ENCODE measurements at regions not wholly inside any gene's neighbourhood (a gene's known extent, or its start where the extent isn't known, plus 50 kb on each side); places are given as distances from the start of the nearest gene placed in this dataset.

DNA sequence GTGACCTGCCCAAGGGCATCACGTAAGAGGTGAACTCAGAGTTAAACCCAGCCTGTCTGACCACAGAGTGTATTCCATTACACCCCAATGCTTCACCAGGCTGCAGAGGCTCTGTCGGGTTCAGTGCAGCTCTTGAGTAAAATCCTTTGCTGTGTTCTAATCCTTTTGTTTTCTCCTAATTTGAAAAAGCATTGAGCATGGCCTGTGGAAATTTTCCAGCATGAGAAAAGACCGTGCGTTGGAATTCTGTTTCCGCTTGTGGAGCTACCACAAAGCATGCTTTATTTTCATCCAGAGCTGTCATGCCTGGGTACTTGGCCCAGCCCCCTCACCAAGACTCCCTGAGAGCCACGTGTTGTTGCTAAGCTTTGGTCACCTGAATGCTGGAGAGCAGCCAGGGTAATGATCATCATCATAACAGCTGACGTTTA lies 317.6 kb downstream of the PRDM2 start:
- no peak overlapping the region for H3K27ac ChIP-seq (replicated peaks)
- H3K4me3 ChIP-seq (replicated peaks; ENCODE audit: insufficient read depth, low read length): no peak overlapping the region
- DNase-seq (ENCODE audit: low read depth in 1 of 2, low spot score in 1 of 2): no peak
- TF ChIP-seq, protein P1, sequence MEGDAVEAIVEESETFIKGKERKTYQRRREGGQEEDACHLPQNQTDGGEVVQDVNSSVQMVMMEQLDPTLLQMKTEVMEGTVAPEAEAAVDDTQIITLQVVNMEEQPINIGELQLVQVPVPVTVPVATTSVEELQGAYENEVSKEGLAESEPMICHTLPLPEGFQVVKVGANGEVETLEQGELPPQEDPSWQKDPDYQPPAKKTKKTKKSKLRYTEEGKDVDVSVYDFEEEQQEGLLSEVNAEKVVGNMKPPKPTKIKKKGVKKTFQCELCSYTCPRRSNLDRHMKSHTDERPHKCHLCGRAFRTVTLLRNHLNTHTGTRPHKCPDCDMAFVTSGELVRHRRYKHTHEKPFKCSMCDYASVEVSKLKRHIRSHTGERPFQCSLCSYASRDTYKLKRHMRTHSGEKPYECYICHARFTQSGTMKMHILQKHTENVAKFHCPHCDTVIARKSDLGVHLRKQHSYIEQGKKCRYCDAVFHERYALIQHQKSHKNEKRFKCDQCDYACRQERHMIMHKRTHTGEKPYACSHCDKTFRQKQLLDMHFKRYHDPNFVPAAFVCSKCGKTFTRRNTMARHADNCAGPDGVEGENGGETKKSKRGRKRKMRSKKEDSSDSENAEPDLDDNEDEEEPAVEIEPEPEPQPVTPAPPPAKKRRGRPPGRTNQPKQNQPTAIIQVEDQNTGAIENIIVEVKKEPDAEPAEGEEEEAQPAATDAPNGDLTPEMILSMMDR (IDR thresholded peaks at IDR 0.05; ENCODE audit: insufficient read depth, low read length): no peak
- H3K27me3 ChIP-seq (ENCODE audit: insufficient read depth, poor library complexity, severe bottlenecking): no peaks in the 10 kb centered on the region

DNA sequence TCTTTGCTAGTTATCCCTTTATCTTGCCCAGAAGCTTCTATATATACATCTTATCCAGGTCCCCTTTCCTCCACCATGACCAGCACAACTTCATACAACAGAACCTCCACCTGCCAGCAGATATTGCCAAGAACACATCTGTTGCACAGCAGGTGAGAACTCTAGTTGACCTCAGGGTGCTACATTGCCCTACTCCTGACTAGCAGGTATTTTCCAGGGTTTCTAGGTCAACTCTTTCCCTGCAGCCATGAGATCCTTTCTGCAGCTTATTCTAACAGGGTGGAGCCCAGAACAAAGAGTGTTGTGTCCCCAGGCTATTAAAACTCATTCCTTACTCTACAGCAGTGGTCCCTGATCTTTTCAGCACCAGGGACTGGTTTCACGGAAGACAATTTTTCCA lies 319.5 kb downstream of the PRDM2 start:
- H3K4me3 ChIP-seq (replicated peaks; ENCODE audit: insufficient read depth, low read length): no peak overlapping the region
- H3K27ac ChIP-seq (replicated peaks): no peak overlapping the region
- TF ChIP-seq SPI1 (IDR thresholded peaks at IDR 0.05; ENCODE audit: borderline replicate concordance, low read depth): no peak
- TF ChIP-seq, protein P1 (IDR thresholded peaks at IDR 0.05; ENCODE audit: insufficient read depth, low read length): no peak
- TF ChIP-seq, protein P2, sequence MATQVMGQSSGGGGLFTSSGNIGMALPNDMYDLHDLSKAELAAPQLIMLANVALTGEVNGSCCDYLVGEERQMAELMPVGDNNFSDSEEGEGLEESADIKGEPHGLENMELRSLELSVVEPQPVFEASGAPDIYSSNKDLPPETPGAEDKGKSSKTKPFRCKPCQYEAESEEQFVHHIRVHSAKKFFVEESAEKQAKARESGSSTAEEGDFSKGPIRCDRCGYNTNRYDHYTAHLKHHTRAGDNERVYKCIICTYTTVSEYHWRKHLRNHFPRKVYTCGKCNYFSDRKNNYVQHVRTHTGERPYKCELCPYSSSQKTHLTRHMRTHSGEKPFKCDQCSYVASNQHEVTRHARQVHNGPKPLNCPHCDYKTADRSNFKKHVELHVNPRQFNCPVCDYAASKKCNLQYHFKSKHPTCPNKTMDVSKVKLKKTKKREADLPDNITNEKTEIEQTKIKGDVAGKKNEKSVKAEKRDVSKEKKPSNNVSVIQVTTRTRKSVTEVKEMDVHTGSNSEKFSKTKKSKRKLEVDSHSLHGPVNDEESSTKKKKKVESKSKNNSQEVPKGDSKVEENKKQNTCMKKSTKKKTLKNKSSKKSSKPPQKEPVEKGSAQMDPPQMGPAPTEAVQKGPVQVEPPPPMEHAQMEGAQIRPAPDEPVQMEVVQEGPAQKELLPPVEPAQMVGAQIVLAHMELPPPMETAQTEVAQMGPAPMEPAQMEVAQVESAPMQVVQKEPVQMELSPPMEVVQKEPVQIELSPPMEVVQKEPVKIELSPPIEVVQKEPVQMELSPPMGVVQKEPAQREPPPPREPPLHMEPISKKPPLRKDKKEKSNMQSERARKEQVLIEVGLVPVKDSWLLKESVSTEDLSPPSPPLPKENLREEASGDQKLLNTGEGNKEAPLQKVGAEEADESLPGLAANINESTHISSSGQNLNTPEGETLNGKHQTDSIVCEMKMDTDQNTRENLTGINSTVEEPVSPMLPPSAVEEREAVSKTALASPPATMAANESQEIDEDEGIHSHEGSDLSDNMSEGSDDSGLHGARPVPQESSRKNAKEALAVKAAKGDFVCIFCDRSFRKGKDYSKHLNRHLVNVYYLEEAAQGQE (IDR thresholded peaks at IDR 0.05; ENCODE audit: insufficient replicate concordance, low read depth): no peak
- TF ChIP-seq GABPA (IDR thresholded peaks at IDR 0.05; ENCODE audit: low read depth): no peak
- no peak for TF ChIP-seq POLR2AphosphoS5 (IDR thresholded peaks at IDR 0.05; ENCODE audit: low read depth)
- H3K27me3 ChIP-seq (ENCODE audit: insufficient read depth, poor library complexity, severe bottlenecking): no peaks in the 10 kb centered on the region
- no peak for DNase-seq (ENCODE audit: low read depth in 1 of 2, low spot score in 1 of 2)

DNA sequence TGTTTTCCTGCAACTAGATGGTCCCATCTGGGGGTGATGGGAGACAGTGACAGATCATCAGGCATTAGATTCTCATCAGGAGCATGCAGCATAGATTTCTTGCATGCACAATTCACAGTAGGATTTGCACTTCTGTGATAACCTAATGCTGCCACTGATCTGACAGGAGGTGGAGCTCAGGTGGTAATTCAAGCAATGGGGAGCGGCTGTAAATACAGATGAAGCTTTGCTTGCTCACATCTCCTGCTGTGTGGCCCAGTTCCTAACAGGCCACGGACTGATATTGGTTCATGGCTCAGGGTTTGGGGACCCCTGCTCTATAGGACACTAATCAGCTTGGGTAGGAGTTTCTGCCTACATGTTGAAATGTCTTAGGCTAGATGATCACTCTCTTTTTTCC lies 320.0 kb downstream of the PRDM2 start:
- no peak overlapping the region for H3K27ac ChIP-seq (replicated peaks)
- H3K27me3 ChIP-seq (ENCODE audit: insufficient read depth, poor library complexity, severe bottlenecking): no peaks in the 10 kb centered on the region
- TF ChIP-seq, protein P1 (IDR thresholded peaks at IDR 0.05; ENCODE audit: insufficient read depth, low read length): no peak
- TF ChIP-seq POLR2AphosphoS5 (IDR thresholded peaks at IDR 0.05; ENCODE audit: low read depth): no peak
- no peak for TF ChIP-seq SPI1 (IDR thresholded peaks at IDR 0.05; ENCODE audit: borderline replicate concordance, low read depth)
- no peak for TF ChIP-seq GABPA (IDR thresholded peaks at IDR 0.05; ENCODE audit: low read depth)
- TF ChIP-seq, protein P2 (IDR thresholded peaks at IDR 0.05; ENCODE audit: insufficient replicate concordance, low read depth): no peak
- DNase-seq (ENCODE audit: low read depth in 1 of 2, low spot score in 1 of 2): no peak
- H3K4me3 ChIP-seq (replicated peaks; ENCODE audit: insufficient read depth, low read length): no peak overlapping the region

DNA sequence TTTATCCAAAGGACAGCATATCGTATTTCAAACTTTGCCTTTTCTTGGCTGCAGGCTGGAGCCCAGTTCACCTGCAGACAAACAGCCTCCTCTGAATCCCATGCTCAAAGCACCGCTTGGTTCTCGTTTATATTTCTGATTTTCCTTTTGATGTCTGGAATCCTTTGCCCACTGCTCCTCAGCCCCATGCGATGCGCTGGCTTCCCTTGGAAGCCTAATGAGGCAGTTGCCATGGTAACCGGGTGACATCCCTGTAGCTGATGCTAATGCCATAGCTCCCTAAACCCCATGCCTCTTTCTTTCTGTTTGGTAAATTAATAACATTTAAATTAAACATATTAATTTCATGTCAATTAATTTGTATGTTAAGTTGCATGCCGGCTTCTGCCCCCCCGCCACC lies 327.1 kb downstream of the PRDM2 start:
- no peak overlapping the region for H3K4me3 ChIP-seq (replicated peaks; ENCODE audit: insufficient read depth, low read length)
- H3K27me3 ChIP-seq (ENCODE audit: insufficient read depth, poor library complexity, severe bottlenecking): no peaks in the 10 kb centered on the region
- no peak for DNase-seq (ENCODE audit: low read depth in 1 of 2, low spot score in 1 of 2)
- no peak overlapping the region for H3K27ac ChIP-seq (replicated peaks)
- TF ChIP-seq, protein P2 (IDR thresholded peaks at IDR 0.05; ENCODE audit: insufficient replicate concordance, low read depth): no peak
- TF ChIP-seq, protein P1 (IDR thresholded peaks at IDR 0.05; ENCODE audit: insufficient read depth, low read length): no peak
- TF ChIP-seq SPI1 (IDR thresholded peaks at IDR 0.05; ENCODE audit: borderline replicate concordance, low read depth) (no peak), POLR2AphosphoS5 (IDR thresholded peaks at IDR 0.05; ENCODE audit: low read depth) (no peak), GABPA (IDR thresholded peaks at IDR 0.05; ENCODE audit: low read depth) (no peak)
